ENCODE measurements at regions not wholly inside any gene's neighbourhood (a gene's known extent, or its start where the extent isn't known, plus 50 kb on each side); places are given as distances from the start of the nearest gene placed in this dataset.

DNA sequence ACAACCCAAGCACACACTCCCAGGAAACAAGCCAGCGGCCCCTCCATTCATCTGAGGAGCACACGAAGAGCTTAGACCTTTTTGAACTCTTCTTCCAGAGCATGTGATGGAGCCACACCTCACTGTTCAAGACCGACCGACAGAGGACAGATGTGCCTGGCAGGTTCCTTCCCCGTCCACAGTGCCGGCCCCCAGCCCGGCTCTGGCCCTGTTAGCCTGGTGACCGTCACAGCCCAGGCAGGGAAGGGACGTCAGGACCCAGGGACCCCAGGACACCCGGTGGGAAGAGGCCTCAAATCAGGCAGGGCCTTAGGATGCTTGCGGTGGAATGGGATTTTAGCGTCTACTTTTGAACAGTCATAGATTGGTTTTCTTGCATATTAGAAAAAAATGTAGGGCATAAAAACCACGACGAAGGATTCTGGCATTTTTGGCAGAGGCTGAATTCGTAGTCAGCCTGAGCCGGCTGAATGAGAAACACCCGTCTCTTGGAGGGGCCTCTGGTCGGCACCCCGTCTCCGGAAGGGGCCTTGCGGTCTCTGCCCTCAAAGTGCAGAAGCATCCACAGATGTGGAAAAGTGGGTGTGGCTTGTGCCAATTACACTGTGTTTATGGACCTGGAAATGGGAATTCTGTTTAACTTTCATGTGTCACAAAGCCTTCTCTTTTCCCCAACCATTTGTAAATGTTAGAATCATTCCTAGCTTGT, 79.3 kb downstream of the SIK1 start:
- WGBS, 2 donors: 83 to 85% methylated on average over 21 of the region's 21 CpGs
- peaks cover 0 to 8% (median 0%) of the 10 kb centered on the region in 4 donors for H3K4me1 ChIP-seq
- no peak overlapping the region for H3K4me3 ChIP-seq
- no peaks in the 10 kb centered on the region for H3K9me3 ChIP-seq
- no peaks in the 10 kb centered on the region for H3K27me3 ChIP-seq
- no peak for DNase-seq (ENCODE audit: low spot score in 2 of 2)
- TF ChIP-seq, protein P1, sequence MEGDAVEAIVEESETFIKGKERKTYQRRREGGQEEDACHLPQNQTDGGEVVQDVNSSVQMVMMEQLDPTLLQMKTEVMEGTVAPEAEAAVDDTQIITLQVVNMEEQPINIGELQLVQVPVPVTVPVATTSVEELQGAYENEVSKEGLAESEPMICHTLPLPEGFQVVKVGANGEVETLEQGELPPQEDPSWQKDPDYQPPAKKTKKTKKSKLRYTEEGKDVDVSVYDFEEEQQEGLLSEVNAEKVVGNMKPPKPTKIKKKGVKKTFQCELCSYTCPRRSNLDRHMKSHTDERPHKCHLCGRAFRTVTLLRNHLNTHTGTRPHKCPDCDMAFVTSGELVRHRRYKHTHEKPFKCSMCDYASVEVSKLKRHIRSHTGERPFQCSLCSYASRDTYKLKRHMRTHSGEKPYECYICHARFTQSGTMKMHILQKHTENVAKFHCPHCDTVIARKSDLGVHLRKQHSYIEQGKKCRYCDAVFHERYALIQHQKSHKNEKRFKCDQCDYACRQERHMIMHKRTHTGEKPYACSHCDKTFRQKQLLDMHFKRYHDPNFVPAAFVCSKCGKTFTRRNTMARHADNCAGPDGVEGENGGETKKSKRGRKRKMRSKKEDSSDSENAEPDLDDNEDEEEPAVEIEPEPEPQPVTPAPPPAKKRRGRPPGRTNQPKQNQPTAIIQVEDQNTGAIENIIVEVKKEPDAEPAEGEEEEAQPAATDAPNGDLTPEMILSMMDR (IDR thresholded peaks at IDR 0.05): no peak
- TF ChIP-seq POLR2A (IDR thresholded peaks at IDR 0.05) (no peak), EP300 (IDR thresholded peaks at IDR 0.05) (no peak)
- H3K36me3 ChIP-seq: no peaks in the 10 kb centered on the region
- H3K27ac ChIP-seq: no peak overlapping the region

GRCh38 chr21:43346551-43346950, 80.4 kb downstream of the SIK1 start:
- Histone ChIP-seq H3K4me1 (peaks cover 0 to 8% (median 0%) of the 10 kb centered on the region in 4 donors), H3K36me3 (no peaks in the 10 kb centered on the region), H3K27me3 (no peaks in the 10 kb centered on the region), H3K4me3 (no peak overlapping the region), H3K9me3 (no peaks in the 10 kb centered on the region), H3K27ac (no peak overlapping the region)
- WGBS, 2 donors: 88 to 90% methylated on average over 7 to 8 of the region's 13 CpGs
- TF ChIP-seq EP300 (IDR thresholded peaks at IDR 0.05): no peak
- TF ChIP-seq POLR2A (IDR thresholded peaks at IDR 0.05): no peak
- TF ChIP-seq, protein P1 (IDR thresholded peaks at IDR 0.05): no peak
- no peak for DNase-seq (ENCODE audit: low spot score in 2 of 2)

GRCh38 chr21:43345746-43346409, 81.1 kb downstream of the SIK1 start:
- no peak for TF ChIP-seq EP300 (IDR thresholded peaks at IDR 0.05)
- no peak for TF ChIP-seq POLR2A (IDR thresholded peaks at IDR 0.05)
- TF ChIP-seq, protein P1 (IDR thresholded peaks at IDR 0.05): no peak
- no peaks in the 10 kb centered on the region for H3K9me3 ChIP-seq
- H3K27me3 ChIP-seq: peaks cover 0 to 3% of the 10 kb centered on the region in 2 donors
- no peak overlapping the region for H3K4me3 ChIP-seq
- H3K36me3 ChIP-seq: no peaks in the 10 kb centered on the region
- WGBS, 2 donors: 84 to 86% methylated on average over 25 to 28 of the region's 29 CpGs
- peaks cover 0 to 15% (median 0%) of the 10 kb centered on the region in 4 donors for H3K4me1 ChIP-seq
- DNase-seq (ENCODE audit: low spot score in 2 of 2): no peak
- H3K27ac ChIP-seq: no peak overlapping the region

GRCh38 chr21:43345046-43345745, 81.7 kb downstream of the SIK1 start:
- TF ChIP-seq POLR2A (IDR thresholded peaks at IDR 0.05) (no peak), EP300 (IDR thresholded peaks at IDR 0.05) (no peak)
- TF ChIP-seq, protein P1 (IDR thresholded peaks at IDR 0.05): no peak
- 93 to 94% methylated on average over 26 to 31 of the region's 31 CpGs for WGBS, 2 donors
- peaks cover 0 to 21% (median 0%) of the 10 kb centered on the region in 4 donors for H3K4me1 ChIP-seq
- H3K9me3 ChIP-seq: no peaks in the 10 kb centered on the region
- H3K27ac ChIP-seq: no peak overlapping the region
- H3K4me3 ChIP-seq: no peak overlapping the region
- DNase-seq (ENCODE audit: low spot score in 2 of 2): no peak
- H3K36me3 ChIP-seq: no peaks in the 10 kb centered on the region
- peaks cover 0 to 9% of the 10 kb centered on the region in 2 donors for H3K27me3 ChIP-seq
